NCI-H2171 treated with DMSO at 0.1 percent for 48 hours (cell line): ENCODE measurements at regions not wholly inside any gene's neighbourhood (a gene's known extent, or its start where the extent isn't known, plus 50 kb on each side); places are given as distances from the start of the nearest gene placed in this dataset.
"Not testable (repeated sequence)": the region's sequence is repeated elsewhere in the genome, so short reads cannot be mapped to it uniquely, and the experiment has no call there.

Source experiments
- DNase-seq: peaks from one replicate; lab custom pipeline; 2025; lab: John Stamatoyannopoulos, UW

DNA sequence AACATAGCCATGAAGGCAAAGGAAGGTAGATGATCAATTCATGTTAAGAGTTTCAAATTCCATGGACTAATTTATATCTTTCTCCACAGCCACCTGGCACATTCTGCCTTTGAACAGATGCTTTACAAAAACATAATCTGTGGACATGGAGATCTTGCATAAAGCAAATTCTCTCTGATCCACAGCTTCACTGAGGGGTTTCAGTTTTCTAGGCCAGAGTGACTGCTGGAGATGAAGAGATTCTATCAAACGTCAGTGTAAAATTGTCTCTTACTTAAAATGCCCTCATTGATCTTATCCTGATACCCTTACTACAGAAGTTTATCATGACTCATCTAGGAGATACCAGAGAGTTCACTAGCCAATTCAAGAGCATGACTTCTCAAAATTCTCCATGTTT lies 291.6 kb downstream of the DAD1 start:
- no peak for DNase-seq

DNA sequence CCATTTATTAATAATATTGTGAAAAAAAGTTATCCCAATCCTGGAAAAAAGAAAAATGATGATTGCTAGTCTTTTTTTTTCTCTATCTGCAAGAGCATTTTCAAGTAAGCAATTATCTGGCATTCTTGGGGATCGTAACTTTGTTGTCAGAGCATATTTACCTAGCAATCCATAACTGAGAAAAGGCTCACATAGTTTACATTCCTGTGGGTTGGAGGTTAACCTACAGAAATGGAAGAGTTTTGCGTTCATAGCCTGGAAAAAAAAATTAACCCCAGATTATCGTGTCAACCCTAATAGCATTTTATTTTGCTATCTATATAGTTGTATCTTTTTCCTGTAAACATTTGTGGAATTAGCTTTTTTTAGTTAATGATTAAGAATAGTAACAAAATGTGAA lies 292.3 kb downstream of the DAD1 start:
- DNase-seq = no peak

- peak; percentile 46 for DNase-seq
Measured at GRCh38 chr14:22296088-22296487, 292.9 kb downstream of the DAD1 start.

GRCh38 chr14:22291406-22291805 lies 297.6 kb downstream of the DAD1 start:
- no peak for DNase-seq

- DNase-seq = no peak
Measured at GRCh38 chr14:22289570-22289969, 299.5 kb downstream of the DAD1 start.

DNA sequence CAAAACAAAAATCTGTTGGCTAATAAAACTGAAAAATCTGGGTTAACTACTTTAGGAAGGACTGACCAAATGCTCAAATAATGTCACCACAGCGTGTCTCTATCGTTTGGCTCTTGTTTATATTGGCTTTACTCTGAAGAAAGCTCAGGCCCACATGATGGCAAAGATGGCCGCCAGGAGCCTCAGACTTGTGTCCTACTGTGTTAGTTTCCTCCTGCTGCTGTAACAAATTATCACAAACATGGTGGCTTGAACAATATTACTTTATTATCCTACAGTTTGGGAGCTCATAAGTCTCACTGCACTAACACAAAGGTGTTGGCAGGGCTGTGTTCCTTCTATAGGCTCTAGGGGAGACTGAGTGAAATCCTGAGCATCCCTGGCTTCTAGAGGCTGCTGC lies 303.0 kb downstream of the DAD1 start:
- DNase-seq = no peak

DNA sequence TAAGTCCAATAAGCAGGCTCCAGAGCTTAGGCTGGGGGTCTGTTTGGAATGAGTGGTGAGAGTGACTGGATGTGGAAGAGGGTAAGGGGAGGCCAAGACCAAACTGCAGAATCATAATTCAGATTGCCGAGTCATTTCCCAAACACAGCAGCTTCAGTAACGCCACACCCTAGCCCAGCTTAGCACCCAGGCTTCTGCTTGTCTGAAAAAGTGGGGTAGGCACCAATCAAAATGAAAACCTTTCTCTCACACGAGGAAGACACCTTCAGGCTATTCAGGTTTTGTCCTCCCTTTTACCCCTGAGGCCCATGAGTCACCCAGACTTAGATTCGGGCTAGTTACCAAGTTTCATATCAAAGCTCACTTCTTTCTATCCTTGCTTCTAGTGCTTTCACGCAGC lies 306.1 kb downstream of the DAD1 start:
- DNase-seq = no peak

DNA sequence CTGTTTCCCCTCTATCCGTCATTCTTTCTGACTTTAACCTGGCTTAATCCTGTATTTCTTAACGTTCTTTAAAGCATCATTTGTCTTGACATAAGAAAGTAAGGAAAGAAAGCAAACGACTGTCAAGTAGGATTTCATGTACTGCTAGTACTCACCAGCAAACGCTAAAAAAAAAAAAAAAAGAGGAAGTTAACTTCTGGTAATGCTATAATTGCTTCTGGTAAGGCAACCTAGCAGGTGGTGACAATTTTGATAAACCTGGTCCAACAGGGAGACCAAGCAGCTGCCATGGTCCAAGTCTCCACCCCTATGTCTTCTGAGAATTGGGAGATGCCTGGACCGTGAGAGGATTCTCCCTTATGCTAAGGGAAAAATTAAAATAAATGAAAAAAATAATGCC lies 306.6 kb downstream of the DAD1 start:
- no peak for DNase-seq

DNA sequence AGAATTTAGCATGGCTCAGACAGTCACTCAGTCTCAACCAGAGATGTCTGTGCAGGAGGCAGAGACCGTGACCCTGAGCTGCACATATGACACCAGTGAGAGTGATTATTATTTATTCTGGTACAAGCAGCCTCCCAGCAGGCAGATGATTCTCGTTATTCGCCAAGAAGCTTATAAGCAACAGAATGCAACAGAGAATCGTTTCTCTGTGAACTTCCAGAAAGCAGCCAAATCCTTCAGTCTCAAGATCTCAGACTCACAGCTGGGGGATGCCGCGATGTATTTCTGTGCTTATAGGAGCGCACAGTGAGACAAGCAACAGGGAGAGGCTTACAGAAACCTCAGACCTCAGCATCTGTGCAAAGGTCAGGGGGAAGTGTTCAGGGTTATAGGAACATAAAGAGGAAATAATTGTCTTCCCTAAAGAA lies 307.6 kb downstream of the DAD1 start:
- not testable (repeated sequence) for DNase-seq

DNA sequence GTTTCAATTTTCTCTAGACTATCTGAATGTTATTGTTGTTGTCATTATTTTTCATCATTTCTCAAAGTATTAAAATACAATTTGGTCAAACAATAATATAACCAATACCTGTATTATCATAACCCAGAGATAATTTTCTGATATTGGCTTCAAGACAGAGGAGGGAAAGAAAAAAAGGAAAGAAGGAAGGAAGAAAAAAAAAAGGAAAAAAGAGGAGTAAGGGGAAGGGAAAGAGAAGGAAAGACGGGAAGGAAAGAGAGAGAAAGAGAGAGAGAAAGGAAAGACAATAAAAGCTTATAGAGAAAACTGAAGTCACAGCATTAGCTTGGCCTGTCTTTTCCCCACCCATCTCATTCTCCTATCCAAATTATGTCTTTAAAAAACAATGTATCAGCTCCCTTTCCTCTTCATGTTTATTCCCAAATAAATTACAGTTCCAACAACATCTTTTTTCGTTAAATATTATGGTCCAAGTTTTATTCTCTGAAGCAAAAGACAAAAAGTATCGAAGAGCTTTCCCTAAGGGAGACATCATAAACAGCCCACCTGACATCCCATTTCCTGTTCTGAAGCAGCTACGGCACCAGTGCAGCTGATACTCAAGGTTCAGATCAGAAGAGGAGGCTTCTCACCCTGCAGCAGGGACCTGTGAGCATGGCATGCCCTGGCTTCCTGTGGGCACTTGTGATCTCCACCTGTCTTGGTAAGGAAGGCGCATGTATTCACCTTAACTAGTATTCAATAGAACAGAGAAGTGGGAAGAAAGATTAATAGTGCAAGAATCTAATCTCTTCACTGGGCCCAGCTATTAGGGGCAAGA lies 308.3 kb downstream of the DAD1 start:
- no peak for DNase-seq

DNA sequence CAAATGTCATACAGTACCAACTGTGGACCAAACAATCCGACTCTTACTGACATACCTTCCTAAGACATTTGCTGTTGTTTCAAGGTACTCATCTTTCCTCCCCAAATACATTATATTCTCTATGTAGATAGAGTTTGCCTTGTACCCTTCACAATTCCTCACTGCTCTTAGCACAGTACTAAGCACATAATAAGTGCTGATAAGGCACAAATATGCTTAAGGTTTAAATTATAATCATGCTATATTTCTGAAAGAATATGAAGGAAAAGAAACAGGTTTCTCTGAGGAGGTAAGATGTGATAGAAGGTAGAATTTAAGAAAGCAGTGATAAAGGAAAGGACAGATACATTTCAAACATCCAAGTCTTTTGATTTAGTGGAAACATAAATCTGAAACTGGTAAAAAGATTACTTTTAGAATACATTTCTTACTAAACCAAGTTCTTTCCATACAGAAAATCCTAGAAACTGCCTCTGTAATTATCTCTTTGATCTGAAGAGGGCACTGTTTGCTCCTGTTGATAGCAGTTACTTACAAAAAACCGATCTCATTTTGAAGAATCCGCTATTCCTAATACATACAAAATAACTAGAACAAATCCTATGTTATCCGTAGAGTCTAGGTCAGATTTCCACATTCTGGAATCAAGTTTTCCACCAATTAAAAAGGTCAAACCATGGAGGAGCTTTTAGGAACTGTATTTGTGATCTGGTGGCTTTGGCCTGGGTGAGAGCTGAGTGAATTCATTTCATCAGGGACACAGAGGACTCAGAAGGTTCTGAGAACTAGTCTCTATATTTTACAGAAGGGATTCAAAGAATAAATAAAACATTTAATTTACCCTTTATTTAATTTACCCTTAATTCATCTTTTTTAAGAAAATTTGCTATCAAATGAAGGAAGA lies 311.9 kb downstream of the DAD1 start:
- peak; percentile 82 for DNase-seq

- DNase-seq = no peak
Measured at GRCh38 chr14:22271838-22272799, 316.9 kb downstream of the DAD1 start.

GRCh38 chr14:22268875-22269274 lies 320.1 kb downstream of the DAD1 start:
- no peak for DNase-seq

DNA sequence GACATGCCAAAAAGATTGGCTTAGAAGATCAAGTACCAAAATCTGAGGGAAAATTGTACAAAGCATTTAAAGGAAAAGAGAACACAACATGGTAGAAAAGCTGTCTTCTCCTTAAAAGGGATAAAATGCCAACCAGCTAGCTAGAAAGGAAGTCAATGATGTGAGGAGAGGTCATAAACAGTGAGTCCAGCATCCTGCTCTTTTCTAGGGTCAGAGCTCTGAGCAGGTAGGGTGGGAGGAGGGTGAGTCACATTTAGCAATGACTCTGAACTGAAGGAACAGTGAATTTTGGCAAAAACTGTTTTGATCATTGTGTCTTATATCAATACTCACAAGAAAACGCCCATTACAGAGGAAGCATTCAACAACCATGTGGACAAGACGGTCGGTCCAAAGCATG lies 322.3 kb downstream of the DAD1 start:
- no peak for DNase-seq

GRCh38 chr14:22266142-22266442 lies 322.9 kb downstream of the DAD1 start:
- no peak for DNase-seq

GRCh38 chr14:22265319-22266141 lies 323.5 kb downstream of the DAD1 start:
- peak; percentile 45 for DNase-seq

DNA sequence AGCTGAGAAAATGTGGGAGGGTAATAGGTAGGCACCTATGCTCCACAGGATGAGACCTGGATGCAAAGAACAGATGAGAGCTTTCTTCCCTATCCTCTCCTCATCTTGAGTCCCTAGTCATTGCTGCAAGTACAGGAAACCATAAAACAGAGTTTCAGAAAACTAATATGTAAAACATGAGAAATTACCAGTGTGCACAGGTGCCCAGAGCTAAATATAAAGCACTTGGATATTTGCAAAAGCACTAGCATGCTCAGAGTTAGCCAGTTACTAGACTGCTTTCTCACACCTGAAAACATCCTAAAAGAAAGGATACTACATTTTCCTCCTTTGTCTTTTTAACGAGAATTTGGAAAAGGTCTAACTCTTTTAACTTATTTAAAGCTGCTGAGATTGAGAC lies 324.3 kb downstream of the DAD1 start:
- no peak for DNase-seq

GRCh38 chr14:22263961-22264360 lies 325.1 kb downstream of the DAD1 start:
- no peak for DNase-seq

- DNase-seq = no peak
Measured at GRCh38 chr14:22262881-22263280, 326.1 kb downstream of the DAD1 start.

- no peak for DNase-seq
Measured at GRCh38 chr14:22255017-22255950, 333.7 kb downstream of the DAD1 start.
